ENCODE measurements at regions not wholly inside any gene's neighbourhood (a gene's known extent, or its start where the extent isn't known, plus 50 kb on each side); places are given as distances from the start of the nearest gene placed in this dataset.

DNA sequence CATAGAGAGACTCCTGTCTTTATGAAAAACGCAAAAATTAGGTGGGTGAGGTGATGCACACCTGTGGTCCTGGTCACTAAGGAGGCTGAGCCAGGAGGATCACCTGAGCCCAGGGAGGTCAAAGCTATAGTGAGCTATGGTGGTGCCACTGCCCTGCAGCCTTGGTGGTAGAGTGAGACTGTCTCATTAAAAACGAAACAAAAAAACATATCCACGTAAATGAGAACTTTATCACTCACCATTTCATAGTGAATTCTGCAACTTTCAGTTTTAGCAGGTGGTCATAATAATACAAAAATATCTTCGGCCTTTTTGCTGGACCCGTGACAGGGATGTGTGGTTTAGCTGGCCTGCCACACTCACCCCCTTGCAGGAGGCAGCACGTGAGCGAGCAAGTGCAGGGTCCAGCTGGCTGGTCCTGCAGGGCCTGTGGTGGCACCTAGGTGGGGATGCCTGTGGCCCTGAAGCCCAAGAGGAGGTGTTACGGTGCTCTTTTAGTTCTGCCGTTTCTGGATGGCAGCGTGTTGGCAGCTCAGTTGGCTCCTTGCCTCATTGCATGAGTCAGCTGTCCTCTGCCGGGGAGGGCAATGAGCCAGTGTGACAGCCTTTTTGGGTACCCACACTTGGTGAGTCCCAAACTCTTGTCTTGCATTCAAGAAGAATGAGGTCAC lies 1330.7 kb upstream of the TMEM132C start:
- TF ChIP-seq, protein P1, sequence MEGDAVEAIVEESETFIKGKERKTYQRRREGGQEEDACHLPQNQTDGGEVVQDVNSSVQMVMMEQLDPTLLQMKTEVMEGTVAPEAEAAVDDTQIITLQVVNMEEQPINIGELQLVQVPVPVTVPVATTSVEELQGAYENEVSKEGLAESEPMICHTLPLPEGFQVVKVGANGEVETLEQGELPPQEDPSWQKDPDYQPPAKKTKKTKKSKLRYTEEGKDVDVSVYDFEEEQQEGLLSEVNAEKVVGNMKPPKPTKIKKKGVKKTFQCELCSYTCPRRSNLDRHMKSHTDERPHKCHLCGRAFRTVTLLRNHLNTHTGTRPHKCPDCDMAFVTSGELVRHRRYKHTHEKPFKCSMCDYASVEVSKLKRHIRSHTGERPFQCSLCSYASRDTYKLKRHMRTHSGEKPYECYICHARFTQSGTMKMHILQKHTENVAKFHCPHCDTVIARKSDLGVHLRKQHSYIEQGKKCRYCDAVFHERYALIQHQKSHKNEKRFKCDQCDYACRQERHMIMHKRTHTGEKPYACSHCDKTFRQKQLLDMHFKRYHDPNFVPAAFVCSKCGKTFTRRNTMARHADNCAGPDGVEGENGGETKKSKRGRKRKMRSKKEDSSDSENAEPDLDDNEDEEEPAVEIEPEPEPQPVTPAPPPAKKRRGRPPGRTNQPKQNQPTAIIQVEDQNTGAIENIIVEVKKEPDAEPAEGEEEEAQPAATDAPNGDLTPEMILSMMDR (IDR thresholded peaks at IDR 0.05): no peak
- no peak for TF ChIP-seq ZFX (IDR thresholded peaks at IDR 0.05; ENCODE audit: borderline replicate concordance)
